ENCODE measurements at regions not wholly inside any gene's neighbourhood (a gene's known extent, or its start where the extent isn't known, plus 50 kb on each side); places are given as distances from the start of the nearest gene placed in this dataset.

DNA sequence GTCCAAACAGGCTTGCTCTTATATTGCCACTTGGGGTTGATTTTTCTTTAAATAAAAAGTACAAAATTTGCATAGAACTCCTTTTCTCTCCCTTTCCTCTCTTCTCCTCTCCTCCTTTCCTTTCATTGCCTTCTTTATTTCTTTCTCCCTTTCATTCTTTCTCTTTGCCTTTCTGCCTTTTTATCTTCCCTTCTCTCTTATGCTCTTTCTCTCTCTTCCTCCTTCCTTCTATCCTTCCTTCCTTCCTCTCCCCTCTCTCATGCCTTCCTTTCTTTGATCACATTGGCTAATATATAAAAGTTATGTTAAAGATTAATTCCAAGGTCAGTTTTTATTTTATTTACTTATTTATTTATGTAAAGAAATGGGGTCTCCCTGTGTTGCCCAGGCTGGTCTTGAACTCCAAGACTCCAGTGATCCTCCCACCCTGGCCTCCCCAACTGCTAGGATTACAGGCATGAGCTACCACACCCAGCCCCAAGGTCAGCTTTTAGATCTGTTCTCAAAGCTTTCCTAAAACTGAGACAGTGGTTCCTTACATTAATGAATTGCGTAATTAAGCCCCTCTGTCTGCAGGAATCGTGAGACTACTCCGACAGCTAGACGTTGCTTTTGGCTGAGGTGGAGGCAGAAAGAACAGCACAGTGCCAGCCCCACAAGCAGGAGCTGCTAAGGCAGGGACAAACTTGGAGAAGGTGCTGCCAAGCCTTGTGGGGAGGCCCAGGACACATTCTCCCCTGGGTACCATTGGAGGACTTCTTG, 361.9 kb downstream of the SIPA1L2 start:
- H3K27ac ChIP-seq (replicated peaks in 1 of 4), result no peak overlapping the region
- H3K4me1 ChIP-seq, result peaks cover 0 to 6% (median under 1%) of the 10 kb centered on the region in 4 donors
- 97% methylated on average over 4 of the region's 4 CpGs for WGBS
- intact Hi-C loops (cut with DNase I), result no loop called here
- H3K27me3 ChIP-seq, result no peaks in the 10 kb centered on the region
- TF ChIP-seq POLR2A (IDR thresholded peaks at IDR 0.05; ENCODE audit: low read depth) (no peak), EP300 (IDR thresholded peaks at IDR 0.05) (no peak), POLR2AphosphoS5 (IDR thresholded peaks at IDR 0.05) (no peak)
- TF ChIP-seq, protein P1, sequence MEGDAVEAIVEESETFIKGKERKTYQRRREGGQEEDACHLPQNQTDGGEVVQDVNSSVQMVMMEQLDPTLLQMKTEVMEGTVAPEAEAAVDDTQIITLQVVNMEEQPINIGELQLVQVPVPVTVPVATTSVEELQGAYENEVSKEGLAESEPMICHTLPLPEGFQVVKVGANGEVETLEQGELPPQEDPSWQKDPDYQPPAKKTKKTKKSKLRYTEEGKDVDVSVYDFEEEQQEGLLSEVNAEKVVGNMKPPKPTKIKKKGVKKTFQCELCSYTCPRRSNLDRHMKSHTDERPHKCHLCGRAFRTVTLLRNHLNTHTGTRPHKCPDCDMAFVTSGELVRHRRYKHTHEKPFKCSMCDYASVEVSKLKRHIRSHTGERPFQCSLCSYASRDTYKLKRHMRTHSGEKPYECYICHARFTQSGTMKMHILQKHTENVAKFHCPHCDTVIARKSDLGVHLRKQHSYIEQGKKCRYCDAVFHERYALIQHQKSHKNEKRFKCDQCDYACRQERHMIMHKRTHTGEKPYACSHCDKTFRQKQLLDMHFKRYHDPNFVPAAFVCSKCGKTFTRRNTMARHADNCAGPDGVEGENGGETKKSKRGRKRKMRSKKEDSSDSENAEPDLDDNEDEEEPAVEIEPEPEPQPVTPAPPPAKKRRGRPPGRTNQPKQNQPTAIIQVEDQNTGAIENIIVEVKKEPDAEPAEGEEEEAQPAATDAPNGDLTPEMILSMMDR (IDR thresholded peaks at IDR 0.05), result no peak
- DNase-seq (ENCODE audit: extremely low spot score), result no peak
- no peaks in the 10 kb centered on the region for H3K36me3 ChIP-seq
- no peaks in the 10 kb centered on the region for H3K9me3 ChIP-seq
- H3K4me3 ChIP-seq, result no peak overlapping the region

DNA sequence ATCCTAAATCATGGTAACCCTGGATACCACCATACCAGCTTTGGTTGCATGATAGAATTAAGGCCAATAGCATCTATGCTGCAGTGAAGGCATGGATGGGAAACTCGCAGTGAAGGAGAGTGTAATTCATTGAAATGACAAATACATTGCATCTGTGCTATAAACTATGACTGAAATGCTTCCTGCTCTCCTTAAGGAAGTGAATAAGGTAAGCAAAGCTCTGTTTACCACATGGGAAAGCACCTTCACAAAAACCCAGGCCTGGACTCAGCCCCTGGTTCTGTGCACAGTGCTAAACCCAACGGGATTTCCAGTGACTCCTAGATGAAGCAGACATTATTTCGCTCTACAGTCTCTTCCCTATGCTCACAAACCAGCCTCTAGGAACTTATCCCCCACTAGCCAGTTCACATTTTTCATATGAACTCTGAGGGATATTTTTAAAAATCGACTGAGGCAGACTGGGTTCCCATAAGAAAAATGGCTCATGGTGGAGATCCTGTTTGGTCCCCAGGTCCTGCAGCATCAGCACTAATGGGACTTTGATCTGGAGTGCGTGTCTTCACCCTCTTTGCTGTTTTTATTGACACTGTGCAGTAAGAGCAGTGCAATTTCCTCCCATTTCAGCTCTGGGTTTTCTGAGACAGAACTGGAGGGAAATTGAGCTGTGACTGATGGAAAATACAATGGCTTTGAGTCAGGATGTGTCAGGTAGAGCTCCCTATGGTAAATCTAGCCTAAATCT, 362.7 kb downstream of the SIPA1L2 start:
- Histone ChIP-seq H3K4me1 (no peaks in the 10 kb centered on the region), H3K9me3 (no peaks in the 10 kb centered on the region), H3K27me3 (no peaks in the 10 kb centered on the region), H3K4me3 (no peak overlapping the region), H3K27ac (replicated peaks in 1 of 4) (no peak overlapping the region), H3K36me3 (no peaks in the 10 kb centered on the region)
- TF ChIP-seq EP300 (IDR thresholded peaks at IDR 0.05) (no peak), POLR2A (IDR thresholded peaks at IDR 0.05; ENCODE audit: low read depth) (no peak), POLR2AphosphoS5 (IDR thresholded peaks at IDR 0.05) (no peak)
- TF ChIP-seq, protein P1 (IDR thresholded peaks at IDR 0.05), result no peak
- peak; percentile 74 for DNase-seq (ENCODE audit: extremely low spot score)
- WGBS, result 77% methylated on average over 5 of the region's 5 CpGs
- intact Hi-C loops (cut with DNase I), result no loop called here

DNA sequence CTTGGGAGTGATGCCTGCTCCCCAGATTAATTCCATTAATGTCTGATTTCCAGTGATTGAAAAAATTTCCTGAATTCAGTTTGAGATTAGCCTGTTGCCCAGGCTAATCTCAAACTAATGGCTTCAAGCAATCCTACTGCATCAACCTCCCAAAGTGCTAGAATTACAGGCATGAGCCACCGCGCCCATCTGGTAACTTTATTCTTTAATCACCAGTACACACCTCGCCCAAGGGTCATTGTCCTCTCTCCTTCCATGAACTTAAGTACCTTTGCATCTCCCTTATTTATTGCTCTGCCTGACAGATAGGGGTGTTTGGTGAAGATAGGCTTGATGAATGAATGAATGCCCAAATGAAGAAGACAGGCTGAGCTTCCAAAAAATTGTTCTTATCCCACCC, 366.5 kb downstream of the SIPA1L2 start:
- TF ChIP-seq, protein P1 (IDR thresholded peaks at IDR 0.05), result no peak
- no peak for TF ChIP-seq POLR2A (IDR thresholded peaks at IDR 0.05; ENCODE audit: low read depth)
- no peak for TF ChIP-seq POLR2AphosphoS5 (IDR thresholded peaks at IDR 0.05)
- no peak for TF ChIP-seq EP300 (IDR thresholded peaks at IDR 0.05)
- no peak overlapping the region for H3K27ac ChIP-seq (replicated peaks in 1 of 4)
- no peaks in the 10 kb centered on the region for H3K27me3 ChIP-seq
- no peak overlapping the region for H3K4me3 ChIP-seq
- 92% methylated on average over 3 of the region's 3 CpGs for WGBS
- no peaks in the 10 kb centered on the region for H3K9me3 ChIP-seq
- no peak for DNase-seq (ENCODE audit: extremely low spot score)
- H3K4me1 ChIP-seq, result no peaks in the 10 kb centered on the region
- H3K36me3 ChIP-seq, result no peaks in the 10 kb centered on the region
- intact Hi-C loops (cut with DNase I), result no loop called here

DNA sequence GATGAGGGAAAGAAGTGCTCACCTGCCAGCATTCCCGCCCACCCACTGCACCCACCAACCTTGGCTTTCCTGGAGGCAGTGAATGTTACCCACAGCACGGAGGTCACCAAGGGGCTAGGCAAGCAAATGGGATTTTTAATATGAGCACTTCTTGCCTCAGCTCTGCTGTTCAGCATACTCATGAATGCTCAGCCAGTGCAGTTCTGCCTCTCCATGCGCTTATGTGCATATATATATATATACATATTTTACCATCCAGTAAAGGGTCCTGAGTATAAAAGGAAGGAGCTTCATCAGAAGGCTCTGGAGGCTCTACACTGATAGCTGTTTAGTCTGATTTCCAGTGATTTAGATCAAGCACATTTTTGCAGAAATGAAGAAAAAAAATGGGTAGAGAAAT, 366.9 kb downstream of the SIPA1L2 start:
- Histone ChIP-seq H3K27me3 (no peaks in the 10 kb centered on the region), H3K36me3 (no peaks in the 10 kb centered on the region), H3K27ac (replicated peaks in 1 of 4) (no peak overlapping the region), H3K4me3 (no peak overlapping the region), H3K9me3 (no peaks in the 10 kb centered on the region), H3K4me1 (no peaks in the 10 kb centered on the region)
- intact Hi-C loops (cut with DNase I), result no loop called here
- no peak for TF ChIP-seq POLR2AphosphoS5 (IDR thresholded peaks at IDR 0.05)
- TF ChIP-seq, protein P1 (IDR thresholded peaks at IDR 0.05), result no peak
- TF ChIP-seq EP300 (IDR thresholded peaks at IDR 0.05), result no peak
- TF ChIP-seq POLR2A (IDR thresholded peaks at IDR 0.05; ENCODE audit: low read depth), result no peak
- 95% methylated on average over 3 of the region's 3 CpGs for whole genome bisulfite sequencing
- no peak for DNase-seq (ENCODE audit: extremely low spot score)

Data from esophagus muscularis mucosa (tissue), 4 donors.